Keratinocyte (primary cell): ENCODE measurements at regions not wholly inside any gene's neighbourhood (a gene's known extent, or its start where the extent isn't known, plus 50 kb on each side); places are given as distances from the start of the nearest gene placed in this dataset.

Source experiments
- DNase-seq: peaks from one replicate; pipeline ENCODE4 v3.0.0-alpha.2; 2011; ENCODE audit warnings: low read depth, missing footprints, low spot score
- FAIRE-seq: peaks from 2 replicates; lab custom pipeline; 2011; peaks lifted over from hg19 to GRCh38; lab: Jason Lieb, UNC
- H2AFZ ChIP-seq: 2 replicates; pipeline ENCODE4 v1.6.0; 2012; ENCODE audit warnings: low read length, control low read depth, inconsistent platforms; ENCODE audit not compliant: control insufficient read depth
- H3K27ac ChIP-seq: 2 replicates; pipeline ENCODE4 v1.5.1; 2011; ENCODE audit warnings: low read length; ENCODE audit not compliant: control insufficient read depth, insufficient read depth
- H3K27me3 ChIP-seq: 3 replicates; pipeline ENCODE4 v1.6.0; 2011; ENCODE audit warnings: low read length; ENCODE audit not compliant: control insufficient read depth, insufficient read depth; ENCODE audit errors: extremely low read depth
- H3K36me3 ChIP-seq, 2 experiments: 2 replicates in 1 of 2; 3 replicates in 1 of 2; pipeline ENCODE4 v1.5.1; 2011; ENCODE audit warnings: low read length in 2 of 2, mild to moderate bottlenecking in 1 of 2; ENCODE audit not compliant: control insufficient read depth in 2 of 2, insufficient read depth in 2 of 2; ENCODE audit errors: extremely low read depth in 1 of 2
- H3K4me1 ChIP-seq: 3 replicates; pipeline ENCODE4 v1.5.1; 2011; ENCODE audit warnings: low read length; ENCODE audit not compliant: control insufficient read depth, insufficient read depth; ENCODE audit errors: extremely low read depth
- H3K4me2 ChIP-seq: 3 replicates; pipeline ENCODE4 v1.6.0; 2011; ENCODE audit warnings: low read depth, low read length; ENCODE audit not compliant: control insufficient read depth, insufficient read depth; ENCODE audit errors: extremely low read depth
- H3K4me3 ChIP-seq, 3 experiments: fragments of 200-600 bp in 1 of 3; sonication (generic) in 1 of 3; 2 replicates in 2 of 3; 3 replicates in 1 of 3; pipeline ENCODE4 v1.5.1; 2011 to 2016; ENCODE audit warnings: low read length in 3 of 3, mild to moderate bottlenecking in 3 of 3, control low read depth in 2 of 3, inconsistent platforms in 1 of 3, low read depth in 1 of 3, mixed read lengths in 1 of 3, mixed run types in 1 of 3, moderate library complexity in 1 of 3; ENCODE audit not compliant: control insufficient read depth in 2 of 3, insufficient read depth in 2 of 3; ENCODE audit errors: extremely low read depth in 1 of 3
- H3K79me2 ChIP-seq: 2 replicates; pipeline ENCODE4 v1.6.0; 2012; ENCODE audit warnings: low read length; ENCODE audit not compliant: control insufficient read depth, insufficient read depth
- H3K9ac ChIP-seq: 3 replicates; pipeline ENCODE4 v1.6.0; 2011; ENCODE audit warnings: low read length; ENCODE audit not compliant: control insufficient read depth, insufficient read depth; ENCODE audit errors: extremely low read depth
- H3K9me1 ChIP-seq: 3 replicates; pipeline ENCODE4 v1.6.0; 2011; ENCODE audit warnings: low read length; ENCODE audit not compliant: control insufficient read depth, insufficient read depth; ENCODE audit errors: extremely low read depth
- H3K9me3 ChIP-seq: 2 replicates; pipeline ENCODE4 v1.5.1; 2012; ENCODE audit warnings: low read depth, low read length; ENCODE audit not compliant: control insufficient read depth
- H4K20me1 ChIP-seq: 3 replicates; pipeline ENCODE4 v1.6.0; 2011; ENCODE audit warnings: low read length; ENCODE audit not compliant: control insufficient read depth, insufficient read depth; ENCODE audit errors: extremely low read depth
- CTCF ChIP-seq, 3 experiments: IDR thresholded peaks in 1 of 3; conservative IDR thresholded peaks in 1 of 3; optimal IDR thresholded peaks in 1 of 3; 2 replicates in 2 of 3; 3 replicates in 1 of 3; pipeline versions ENCODE3 to v1.5.1; 2011; ENCODE audit warnings: low read length in 3 of 3, mild to moderate bottlenecking in 3 of 3, moderate library complexity in 2 of 3, control low read depth in 1 of 3, inconsistent platforms in 1 of 3; ENCODE audit not compliant: insufficient read depth in 2 of 3; ENCODE audit errors: extremely low read depth in 1 of 3
- EZH2 ChIP-seq: IDR thresholded peaks from one replicate; pipeline ENCODE4 v1.6.1; 2012; ENCODE audit warnings: inconsistent platforms, mild to moderate bottlenecking, low read length, moderate library complexity
- dilution Hi-C: fragments of 300-500 bp; cut with MboI; formaldehyde crosslinking; loops from one replicate; pipeline ENCODE4 v1.7.0; 2020; ENCODE audit warnings: low sequenced_read_pairs; ENCODE audit not compliant: extremely low pct_ligation_motif_present

GRCh38 chr5:174555726-174556125 is 168.7 kb upstream of the MSX2 start:
- no peaks in the 10 kb centered on the region for H4K20me1 ChIP-seq
- H3K79me2 ChIP-seq: no peaks in the 10 kb centered on the region
- H3K27me3 ChIP-seq: no peaks in the 10 kb centered on the region
- H3K4me3 ChIP-seq: no peak overlapping the region
- no peaks in the 10 kb centered on the region for H3K9me3 ChIP-seq
- H2AFZ ChIP-seq: no peak overlapping the region
- dilution Hi-C loops: no loop called here
- H3K36me3 ChIP-seq: no peaks in the 10 kb centered on the region
- H3K9ac ChIP-seq: no peak overlapping the region
- no peaks in the 10 kb centered on the region for H3K9me1 ChIP-seq
- FAIRE-seq: no peak
- no peak overlapping the region for H3K27ac ChIP-seq
- peaks cover 20% of the 10 kb centered on the region for H3K4me1 ChIP-seq
- no peak for DNase-seq
- TF ChIP-seq CTCF (optimal IDR thresholded peaks at IDR 0.05 in 1 of 3, IDR thresholded peaks at IDR 0.05 in 1 of 3, conservative IDR thresholded peaks at IDR 0.05 in 1 of 3; ENCODE audit: extremely low read depth in 1 of 3, insufficient read depth in 2 of 3, low read length in 3 of 3): no peak
- H3K4me2 ChIP-seq: no peak overlapping the region

GRCh38 chr5:174556756-174557155 is 167.6 kb upstream of the MSX2 start:
- no peaks in the 10 kb centered on the region for H3K9me3 ChIP-seq
- no peak overlapping the region for H3K9ac ChIP-seq
- no peak for TF ChIP-seq CTCF (optimal IDR thresholded peaks at IDR 0.05 in 1 of 3, IDR thresholded peaks at IDR 0.05 in 1 of 3, conservative IDR thresholded peaks at IDR 0.05 in 1 of 3; ENCODE audit: extremely low read depth in 1 of 3, insufficient read depth in 2 of 3, low read length in 3 of 3)
- TF ChIP-seq EZH2: no peak
- H4K20me1 ChIP-seq: no peaks in the 10 kb centered on the region
- no peaks in the 10 kb centered on the region for H3K36me3 ChIP-seq
- DNase-seq (no peak), FAIRE-seq (no peak)
- no peaks in the 10 kb centered on the region for H3K79me2 ChIP-seq
- no peaks in the 10 kb centered on the region for H3K27me3 ChIP-seq
- peaks cover 22% of the 10 kb centered on the region for H3K4me1 ChIP-seq
- dilution Hi-C loops: no loop called here
- H3K4me3 ChIP-seq: no peak overlapping the region
- H3K4me2 ChIP-seq: no peak overlapping the region
- H3K27ac ChIP-seq: no peak overlapping the region
- H3K9me1 ChIP-seq: no peaks in the 10 kb centered on the region
- H2AFZ ChIP-seq: no peak overlapping the region
